ENCODE measurements at regions not wholly inside any gene's neighbourhood (a gene's known extent, or its start where the extent isn't known, plus 50 kb on each side); places are given as distances from the start of the nearest gene placed in this dataset.

DNA sequence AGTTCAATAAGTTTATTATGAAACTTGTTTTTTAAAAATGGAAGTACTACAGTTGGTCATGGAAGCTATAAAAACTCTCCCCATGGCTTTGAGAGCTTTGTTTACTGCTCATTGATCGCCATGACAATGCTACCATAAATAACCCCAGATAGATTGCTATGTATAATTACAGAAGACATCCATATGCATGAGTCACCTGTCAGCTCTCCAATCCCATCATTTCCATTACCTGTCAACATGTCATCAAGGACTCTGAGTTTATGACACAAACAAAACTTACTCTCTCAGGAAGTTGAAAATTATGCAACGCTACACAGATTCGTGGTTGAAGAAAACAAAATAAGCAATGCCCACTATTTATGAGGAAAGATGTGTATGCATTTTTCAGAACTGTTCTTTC is 144.4 kb downstream of the SEC23A start:
- Histone ChIP-seq H3K79me2 (ENCODE audit: control insufficient read depth, insufficient read depth, low read length) (no peaks in the 10 kb centered on the region), H3K4me3 (replicated peaks in 1 of 4; ENCODE audit: control extremely low read depth in 1 of 4, insufficient read depth in 1 of 4, low read depth in 3 of 4, low read length in 4 of 4) (no peak overlapping the region), H3K9me3 (ENCODE audit: control insufficient read depth, insufficient read depth, low read depth, low read length) (no peaks in the 10 kb centered on the region), H3K4me2 (ENCODE audit: extremely low read depth, insufficient read depth, low read length) (no peak overlapping the region), H3K27ac (ENCODE audit: insufficient read depth, low read length) (no peak overlapping the region), H4K20me1 (ENCODE audit: control insufficient read depth, extremely low read depth, insufficient read depth, low read length) (no peaks in the 10 kb centered on the region), H3K36me3 (ENCODE audit: control insufficient read depth, insufficient read depth, low read length) (no peaks in the 10 kb centered on the region), H3K9ac (ENCODE audit: insufficient read depth, low read length) (no peak overlapping the region), H3K27me3 (ENCODE audit: control insufficient read depth, insufficient read depth, low read length) (no peaks in the 10 kb centered on the region), H3K4me1 (ENCODE audit: control insufficient read depth, extremely low read depth, insufficient read depth, low read length) (no peaks in the 10 kb centered on the region), H2AFZ (ENCODE audit: low read length) (no peak overlapping the region)
- TF ChIP-seq EZH2 (IDR thresholded peaks at IDR 0.05; ENCODE audit: low read length, missing control alignments), result no peak
- TF ChIP-seq, protein P1, sequence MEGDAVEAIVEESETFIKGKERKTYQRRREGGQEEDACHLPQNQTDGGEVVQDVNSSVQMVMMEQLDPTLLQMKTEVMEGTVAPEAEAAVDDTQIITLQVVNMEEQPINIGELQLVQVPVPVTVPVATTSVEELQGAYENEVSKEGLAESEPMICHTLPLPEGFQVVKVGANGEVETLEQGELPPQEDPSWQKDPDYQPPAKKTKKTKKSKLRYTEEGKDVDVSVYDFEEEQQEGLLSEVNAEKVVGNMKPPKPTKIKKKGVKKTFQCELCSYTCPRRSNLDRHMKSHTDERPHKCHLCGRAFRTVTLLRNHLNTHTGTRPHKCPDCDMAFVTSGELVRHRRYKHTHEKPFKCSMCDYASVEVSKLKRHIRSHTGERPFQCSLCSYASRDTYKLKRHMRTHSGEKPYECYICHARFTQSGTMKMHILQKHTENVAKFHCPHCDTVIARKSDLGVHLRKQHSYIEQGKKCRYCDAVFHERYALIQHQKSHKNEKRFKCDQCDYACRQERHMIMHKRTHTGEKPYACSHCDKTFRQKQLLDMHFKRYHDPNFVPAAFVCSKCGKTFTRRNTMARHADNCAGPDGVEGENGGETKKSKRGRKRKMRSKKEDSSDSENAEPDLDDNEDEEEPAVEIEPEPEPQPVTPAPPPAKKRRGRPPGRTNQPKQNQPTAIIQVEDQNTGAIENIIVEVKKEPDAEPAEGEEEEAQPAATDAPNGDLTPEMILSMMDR (conservative IDR thresholded peaks at IDR 0.05 in 1 of 2, IDR thresholded peaks at IDR 0.05 in 1 of 2; ENCODE audit: low read depth in 1 of 2, low read length in 2 of 2), result no peak
- DNase-seq (ENCODE audit: low read depth in 2 of 2), result peak in 1 of 2 donors; percentile 42

DNA sequence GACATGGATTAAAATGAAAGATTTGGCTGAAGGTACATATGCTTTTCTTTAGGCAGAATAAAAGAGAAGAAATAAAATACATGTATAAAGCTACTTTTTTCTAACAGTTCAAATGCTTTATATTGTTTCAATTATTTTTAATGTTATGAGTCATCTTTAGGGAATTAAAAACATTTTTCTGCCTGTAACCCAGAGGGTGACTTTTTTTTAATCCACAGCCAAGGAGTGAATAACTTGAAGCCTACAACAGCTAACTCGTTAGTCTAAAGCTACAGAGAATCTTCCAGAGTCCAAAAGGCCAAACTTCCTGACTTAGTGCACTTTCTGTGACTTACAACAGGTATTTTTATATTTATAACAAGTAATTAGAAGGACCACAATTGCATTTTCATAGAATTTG is 151.6 kb downstream of the SEC23A start:
- Histone ChIP-seq H3K9me3 (ENCODE audit: control insufficient read depth, insufficient read depth, low read depth, low read length) (no peaks in the 10 kb centered on the region), H3K27ac (ENCODE audit: insufficient read depth, low read length) (no peak overlapping the region), H3K27me3 (ENCODE audit: control insufficient read depth, insufficient read depth, low read length) (no peaks in the 10 kb centered on the region), H3K4me1 (ENCODE audit: control insufficient read depth, extremely low read depth, insufficient read depth, low read length) (no peaks in the 10 kb centered on the region), H2AFZ (ENCODE audit: low read length) (no peak overlapping the region), H3K79me2 (ENCODE audit: control insufficient read depth, insufficient read depth, low read length) (no peaks in the 10 kb centered on the region), H3K9ac (ENCODE audit: insufficient read depth, low read length) (no peak overlapping the region), H4K20me1 (ENCODE audit: control insufficient read depth, extremely low read depth, insufficient read depth, low read length) (no peaks in the 10 kb centered on the region), H3K36me3 (ENCODE audit: control insufficient read depth, insufficient read depth, low read length) (no peaks in the 10 kb centered on the region), H3K4me3 (replicated peaks in 1 of 4; ENCODE audit: control extremely low read depth in 1 of 4, insufficient read depth in 1 of 4, low read depth in 3 of 4, low read length in 4 of 4) (no peak overlapping the region), H3K4me2 (ENCODE audit: extremely low read depth, insufficient read depth, low read length) (no peak overlapping the region)
- DNase-seq (ENCODE audit: low read depth in 2 of 2), result peak; percentile 29 to 80
- TF ChIP-seq, protein P1 (conservative IDR thresholded peaks at IDR 0.05 in 1 of 2, IDR thresholded peaks at IDR 0.05 in 1 of 2; ENCODE audit: low read depth in 1 of 2, low read length in 2 of 2), result no peak
- TF ChIP-seq EZH2 (IDR thresholded peaks at IDR 0.05; ENCODE audit: low read length, missing control alignments), result no peak

DNA sequence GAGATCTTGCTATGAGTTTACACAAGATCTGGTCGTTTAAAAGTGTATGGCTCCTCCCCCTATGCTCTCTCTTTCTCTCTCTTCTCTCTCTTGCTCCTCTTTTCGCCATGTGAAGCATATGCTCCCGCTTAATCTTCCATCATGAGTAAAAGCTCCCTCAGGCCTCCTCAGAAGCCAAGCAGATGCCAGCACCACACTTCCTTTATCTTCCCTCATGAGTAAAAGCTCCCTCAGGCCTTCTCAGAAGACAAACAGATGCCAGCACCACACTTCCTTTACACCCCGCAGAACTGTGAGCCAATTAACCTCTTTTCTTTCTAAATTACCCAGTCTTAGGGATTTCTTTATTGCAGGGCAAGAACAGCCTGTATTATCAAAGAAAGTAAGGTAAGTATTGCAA is 152.4 kb downstream of the SEC23A start:
- TF ChIP-seq EZH2 (IDR thresholded peaks at IDR 0.05; ENCODE audit: low read length, missing control alignments), result no peak
- TF ChIP-seq, protein P1 (conservative IDR thresholded peaks at IDR 0.05 in 1 of 2, IDR thresholded peaks at IDR 0.05 in 1 of 2; ENCODE audit: low read depth in 1 of 2, low read length in 2 of 2), result no peak
- Histone ChIP-seq H3K4me3 (replicated peaks in 1 of 4; ENCODE audit: control extremely low read depth in 1 of 4, insufficient read depth in 1 of 4, low read depth in 3 of 4, low read length in 4 of 4) (no peak overlapping the region), H4K20me1 (ENCODE audit: control insufficient read depth, extremely low read depth, insufficient read depth, low read length) (no peaks in the 10 kb centered on the region), H3K27me3 (ENCODE audit: control insufficient read depth, insufficient read depth, low read length) (no peaks in the 10 kb centered on the region), H3K9ac (ENCODE audit: insufficient read depth, low read length) (no peak overlapping the region), H3K9me3 (ENCODE audit: control insufficient read depth, insufficient read depth, low read depth, low read length) (no peaks in the 10 kb centered on the region), H3K4me1 (ENCODE audit: control insufficient read depth, extremely low read depth, insufficient read depth, low read length) (no peaks in the 10 kb centered on the region), H3K36me3 (ENCODE audit: control insufficient read depth, insufficient read depth, low read length) (no peaks in the 10 kb centered on the region), H3K27ac (ENCODE audit: insufficient read depth, low read length) (no peak overlapping the region), H2AFZ (ENCODE audit: low read length) (no peak overlapping the region), H3K4me2 (ENCODE audit: extremely low read depth, insufficient read depth, low read length) (no peak overlapping the region), H3K79me2 (ENCODE audit: control insufficient read depth, insufficient read depth, low read length) (no peaks in the 10 kb centered on the region)
- no peak for DNase-seq (ENCODE audit: low read depth in 2 of 2)

Measured in fibroblast of lung (primary cell).